ENCODE measurements at regions not wholly inside any gene's neighbourhood (a gene's known extent, or its start where the extent isn't known, plus 50 kb on each side); places are given as distances from the start of the nearest gene placed in this dataset.

DNA sequence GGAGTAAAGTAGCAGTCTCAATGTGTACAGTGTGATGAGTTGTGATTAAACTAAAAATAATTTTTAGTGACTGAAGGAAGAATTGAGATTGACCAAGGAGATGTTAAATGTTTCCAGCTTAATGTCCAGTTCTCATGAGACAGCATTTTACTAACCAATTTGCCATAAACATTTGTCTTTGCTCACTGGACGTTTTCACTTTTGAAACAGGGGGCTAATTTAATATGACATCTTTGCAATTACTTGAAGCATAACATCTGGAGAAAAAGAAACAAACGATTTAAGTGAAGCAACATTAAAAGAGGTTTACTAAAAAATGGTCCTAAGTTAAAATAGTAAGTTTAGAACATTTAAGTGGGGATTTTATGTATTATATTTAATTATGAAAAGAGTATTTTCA lies 443.8 kb downstream of the BCKDHB start (continued):
- no peak for TF ChIP-seq NKRF (conservative IDR thresholded peaks at IDR 0.05)
- TF ChIP-seq TCF12 (IDR thresholded peaks at IDR 0.05; ENCODE audit: low read depth, low read length): no peak
- no peak for TF ChIP-seq IRF4 (IDR thresholded peaks at IDR 0.05; ENCODE audit: low read depth, low read length)
- no peak for TF ChIP-seq RB1 (IDR thresholded peaks at IDR 0.05; ENCODE audit: borderline replicate concordance)
- no peak for TF ChIP-seq POLR2AphosphoS2 (IDR thresholded peaks at IDR 0.05; ENCODE audit: low read depth, low read length)
- TF ChIP-seq PAX5 (IDR thresholded peaks at IDR 0.05; ENCODE audit: borderline replicate concordance, low read depth, low read length): no peak
- TF ChIP-seq RELA (IDR thresholded peaks at IDR 0.05; ENCODE audit: borderline replicate concordance, partially characterized antibody): no peak
- TF ChIP-seq NR2C1 (IDR thresholded peaks at IDR 0.05): no peak
- no peak for TF ChIP-seq ZSCAN29 (IDR thresholded peaks at IDR 0.05)

GRCh38 chr6:80548532-80548931 lies 442.1 kb downstream of the BCKDHB start:
- no peak overlapping the region for H3K27ac ChIP-seq (ENCODE audit: control insufficient read depth, insufficient read depth)
- H4K20me1 ChIP-seq (ENCODE audit: control insufficient read depth, insufficient read depth): no peaks in the 10 kb centered on the region
- no peaks in the 10 kb centered on the region for H3K9me3 ChIP-seq (replicated peaks; ENCODE audit: control insufficient read depth, insufficient read depth, low read length)
- ATAC-seq (no peak), FAIRE-seq (no peak), DNase-seq (ENCODE audit: low read depth, low spot score) (no peak)
- H3K9ac ChIP-seq (ENCODE audit: control insufficient read depth, insufficient read depth, low read length): no peak overlapping the region
- in situ Hi-C loops (cut with MboI): no loop called here
- H3K4me2 ChIP-seq (ENCODE audit: control insufficient read depth, insufficient read depth): no peak overlapping the region
- intact Hi-C loops (cut with micrococcal nuclease; ENCODE audit: unreplicated experiment): no loop called here
- CTCF ChIA-PET: no interaction called here
- 91% methylated on average over 6 of the region's 6 CpGs for WGBS (ENCODE audit: insufficient coverage, insufficient replicate concordance, low lambda C conversion rate, missing lambda C conversion rate)
- no peaks in the 10 kb centered on the region for H3K79me2 ChIP-seq (ENCODE audit: control insufficient read depth, insufficient read depth, low read length)
- H2AFZ ChIP-seq (ENCODE audit: control insufficient read depth, low read depth, low read length): no peak overlapping the region
- H3K27me3 ChIP-seq (replicated peaks in 1 of 2; ENCODE audit: control insufficient read depth in 2 of 2, insufficient read depth in 2 of 2, low read length in 1 of 2): no peaks in the 10 kb centered on the region
- H3K4me1 ChIP-seq (ENCODE audit: control insufficient read depth, insufficient read depth, low read length): no peaks in the 10 kb centered on the region
- BruUV-seq (replicated peaks): no TSS peak
- H3K36me3 ChIP-seq (ENCODE audit: control insufficient read depth in 2 of 2, insufficient read depth in 2 of 2, low read length in 1 of 2): no peaks in the 10 kb centered on the region
- RAD21 ChIA-PET (ENCODE audit: unreplicated experiment): no interaction called here
- POLR2A ChIA-PET: no interaction called here
- SMC1A ChIA-PET (ENCODE audit: uncharacterized antibody, unreplicated experiment): interaction anchor here (0.7 kb wide), 1 partner anchor 68 kb away, joined by 3 read pairs; no protein-coding TSS in a partner anchor
- H3K4me3 ChIP-seq: no peak overlapping the region
- TF ChIP-seq MTA3 (IDR thresholded peaks at IDR 0.05; ENCODE audit: borderline replicate concordance, low read length) (no peak), BMI1 (IDR thresholded peaks at IDR 0.05; ENCODE audit: borderline replicate concordance) (no peak), MEF2B (IDR thresholded peaks at IDR 0.05; ENCODE audit: partially characterized antibody, poor library complexity, severe bottlenecking) (no peak), RUNX3 (IDR thresholded peaks at IDR 0.05; ENCODE audit: low read length) (no peak), EZH2 (IDR thresholded peaks at IDR 0.05; ENCODE audit: borderline replicate concordance, control insufficient read depth, low read depth, low read length) (no peak), SPI1 (IDR thresholded peaks at IDR 0.05; ENCODE audit: borderline replicate concordance, insufficient read depth, low read depth, low read length) (no peak), SIN3A (IDR thresholded peaks at IDR 0.05; ENCODE audit: low read depth, low read length) (no peak), EGR1 (IDR thresholded peaks at IDR 0.05; ENCODE audit: borderline replicate concordance in 1 of 2, low read depth in 2 of 2, low read length in 2 of 2) (no peak), NKRF (conservative IDR thresholded peaks at IDR 0.05) (no peak)
- TF ChIP-seq, protein P1, sequence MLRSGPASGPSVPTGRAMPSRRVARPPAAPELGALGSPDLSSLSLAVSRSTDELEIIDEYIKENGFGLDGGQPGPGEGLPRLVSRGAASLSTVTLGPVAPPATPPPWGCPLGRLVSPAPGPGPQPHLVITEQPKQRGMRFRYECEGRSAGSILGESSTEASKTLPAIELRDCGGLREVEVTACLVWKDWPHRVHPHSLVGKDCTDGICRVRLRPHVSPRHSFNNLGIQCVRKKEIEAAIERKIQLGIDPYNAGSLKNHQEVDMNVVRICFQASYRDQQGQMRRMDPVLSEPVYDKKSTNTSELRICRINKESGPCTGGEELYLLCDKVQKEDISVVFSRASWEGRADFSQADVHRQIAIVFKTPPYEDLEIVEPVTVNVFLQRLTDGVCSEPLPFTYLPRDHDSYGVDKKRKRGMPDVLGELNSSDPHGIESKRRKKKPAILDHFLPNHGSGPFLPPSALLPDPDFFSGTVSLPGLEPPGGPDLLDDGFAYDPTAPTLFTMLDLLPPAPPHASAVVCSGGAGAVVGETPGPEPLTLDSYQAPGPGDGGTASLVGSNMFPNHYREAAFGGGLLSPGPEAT (IDR thresholded peaks at IDR 0.05; ENCODE audit: low read depth): no peak
